Astrocyte (in vitro differentiated cells and primary cell): ENCODE measurements at regions not wholly inside any gene's neighbourhood (a gene's known extent, or its start where the extent isn't known, plus 50 kb on each side); places are given as distances from the start of the nearest gene placed in this dataset.

Experiments
- CTCF ChIP-seq: IDR thresholded peaks from 2 replicates; pipeline ENCODE4 v1.5.1; 2011; ENCODE audit warnings: low read depth, mild to moderate bottlenecking, inconsistent platforms, low read length, moderate library complexity; ENCODE audit not compliant: insufficient read depth
- EZH2 ChIP-seq: IDR thresholded peaks from 2 replicates; pipeline ENCODE4 v1.6.1; 2012; ENCODE audit warnings: mild to moderate bottlenecking, low read length, inconsistent platforms; ENCODE audit not compliant: insufficient read depth

GRCh38 chr6:81854474-81854873 is 102.0 kb upstream of the TENT5A start:
- no peak for TF ChIP-seq CTCF
- TF ChIP-seq EZH2: no peak
